Smooth muscle cell (in vitro differentiated cells): ENCODE measurements at regions not wholly inside any gene's neighbourhood (a gene's known extent, or its start where the extent isn't known, plus 50 kb on each side); places are given as distances from the start of the nearest gene placed in this dataset.

Source experiments
- DNase-seq: peaks from one replicate; lab custom pipeline; 2025; ENCODE audit not compliant: unreplicated experiment; lab: John Stamatoyannopoulos, UW
- H2AFZ ChIP-seq: fragments of 200-600 bp; sonication (generic); 2 replicates; pipeline ENCODE4 v1.6.0; 2016; ENCODE audit warnings: antibody characterized with exemption, low read depth, mild to moderate bottlenecking
- H3F3A ChIP-seq: fragments of 200-600 bp; sonication (generic); 2 replicates; pipeline ENCODE4 v1.6.0; 2017; ENCODE audit warnings: antibody characterized with exemption, low read depth
- H3K27ac ChIP-seq: fragments of 200-600 bp; sonication (generic); 2 replicates; pipeline ENCODE4 v1.5.1; 2016; ENCODE audit warnings: low read depth, mild to moderate bottlenecking
- H3K27me3 ChIP-seq: fragments of 200-600 bp; sonication (generic); 2 replicates; pipeline ENCODE4 v1.6.1; 2016; ENCODE audit warnings: low read depth, mild to moderate bottlenecking
- H3K36me3 ChIP-seq: fragments of 200-600 bp; sonication (generic); 2 replicates; pipeline ENCODE4 v1.5.1; 2016; ENCODE audit warnings: low read depth
- H3K4me1 ChIP-seq: fragments of 200-600 bp; sonication (generic); 2 replicates; pipeline ENCODE4 v1.5.1; 2016; ENCODE audit warnings: low read depth
- H3K4me2 ChIP-seq: fragments of 200-600 bp; sonication (generic); 2 replicates; pipeline ENCODE4 v1.6.0; 2016; ENCODE audit warnings: mild to moderate bottlenecking
- H3K4me3 ChIP-seq: fragments of 200-600 bp; sonication (generic); 2 replicates; pipeline ENCODE4 v1.5.1; 2016; ENCODE audit warnings: mild to moderate bottlenecking
- H3K79me2 ChIP-seq: fragments of 200-600 bp; sonication (generic); 2 replicates; pipeline ENCODE4 v1.6.0; 2016; ENCODE audit warnings: low read depth, mild to moderate bottlenecking
- H3K9ac ChIP-seq: fragments of 200-600 bp; sonication (generic); 2 replicates; pipeline ENCODE4 v1.6.0; 2016; ENCODE audit warnings: low read depth
- H3K9me3 ChIP-seq: fragments of 200-600 bp; sonication (generic); replicated peaks from 2 replicates; pipeline ENCODE4 v1.5.1; 2016; ENCODE audit warnings: low read depth
- H4K20me1 ChIP-seq: fragments of 200-600 bp; sonication (generic); 2 replicates; pipeline ENCODE4 v1.6.0; 2016; ENCODE audit warnings: low read depth
- CTCF ChIP-seq: fragments of 200-600 bp; sonication (generic); IDR thresholded peaks from 2 replicates; pipeline ENCODE4 v1.5.1; 2017; ENCODE audit warnings: borderline replicate concordance, mild to moderate bottlenecking, antibody characterized with exemption; ENCODE audit not compliant: insufficient read depth, poor library complexity, severe bottlenecking
- WGBS: methylation state at CpG from one replicate; pipeline ENCODE4 v1.1.7; 2016; ENCODE audit warnings: low lambda C conversion rate; 5-methylcytosine and 5-hydroxymethylcytosine counted together

- H2AFZ ChIP-seq: no peak overlapping the region
- H3K4me2 ChIP-seq: no peak overlapping the region
- no peaks in the 10 kb centered on the region for H3F3A ChIP-seq
- WGBS: 89% methylated on average over 2 of the region's 2 CpGs
- DNase-seq: no peak
- H4K20me1 ChIP-seq: no peaks in the 10 kb centered on the region
- no peak for TF ChIP-seq CTCF
- no peaks in the 10 kb centered on the region for H3K27me3 ChIP-seq
- H3K4me1 ChIP-seq: no peaks in the 10 kb centered on the region
- no peak overlapping the region for H3K9ac ChIP-seq
- H3K36me3 ChIP-seq: no peaks in the 10 kb centered on the region
- H3K79me2 ChIP-seq: no peaks in the 10 kb centered on the region
- H3K27ac ChIP-seq: no peak overlapping the region
- no peaks in the 10 kb centered on the region for H3K9me3 ChIP-seq
- no peak overlapping the region for H3K4me3 ChIP-seq
These were observed 109.3 kb upstream of the TRHDE start for GRCh38 chr12:72162875-72163274.

- H3K4me3 ChIP-seq: no peak overlapping the region
- no peaks in the 10 kb centered on the region for H3K9me3 ChIP-seq
- H3K79me2 ChIP-seq: no peaks in the 10 kb centered on the region
- DNase-seq: no peak
- H3K27ac ChIP-seq: no peak overlapping the region
- no peak overlapping the region for H3K9ac ChIP-seq
- H3F3A ChIP-seq: no peaks in the 10 kb centered on the region
- no peaks in the 10 kb centered on the region for H3K4me1 ChIP-seq
- H4K20me1 ChIP-seq: no peaks in the 10 kb centered on the region
- H3K27me3 ChIP-seq: no peaks in the 10 kb centered on the region
- H2AFZ ChIP-seq: no peak overlapping the region
- H3K36me3 ChIP-seq: no peaks in the 10 kb centered on the region
- no peak overlapping the region for H3K4me2 ChIP-seq
- TF ChIP-seq CTCF: no peak
These were observed 103.3 kb upstream of the TRHDE start for GRCh38 chr12:72168851-72169250.

- WGBS: 83% methylated on average over 4 of the region's 4 CpGs
- no peaks in the 10 kb centered on the region for H3K9me3 ChIP-seq
These were observed 98.2 kb upstream of the TRHDE start for GRCh38 chr12:72173974-72174373.

GRCh38 chr12:72178244-72178643 lies 93.9 kb upstream of the TRHDE start:
- no peak for DNase-seq
- Histone ChIP-seq H3K4me3 (no peak overlapping the region), H4K20me1 (no peaks in the 10 kb centered on the region), H3K9ac (no peak overlapping the region), H2AFZ (no peak overlapping the region), H3K4me2 (no peak overlapping the region), H3K9me3 (no peaks in the 10 kb centered on the region), H3K27ac (no peak overlapping the region), H3K79me2 (no peaks in the 10 kb centered on the region), H3K4me1 (no peaks in the 10 kb centered on the region), H3K36me3 (no peaks in the 10 kb centered on the region), H3F3A (no peaks in the 10 kb centered on the region), H3K27me3 (no peaks in the 10 kb centered on the region)
- TF ChIP-seq CTCF: no peak
- 93% methylated on average over 2 of the region's 2 CpGs for WGBS

More at GRCh38 chr12:72173974-72174373, 98.2 kb upstream of the TRHDE start:
- no peaks in the 10 kb centered on the region for H3K79me2 ChIP-seq
- H2AFZ ChIP-seq: no peak overlapping the region
- H3K4me2 ChIP-seq: no peak overlapping the region
- DNase-seq: no peak
- H4K20me1 ChIP-seq: no peaks in the 10 kb centered on the region
- no peaks in the 10 kb centered on the region for H3K36me3 ChIP-seq
- no peaks in the 10 kb centered on the region for H3F3A ChIP-seq
- no peak overlapping the region for H3K9ac ChIP-seq
- no peaks in the 10 kb centered on the region for H3K27me3 ChIP-seq
- H3K4me3 ChIP-seq: no peak overlapping the region
- no peak overlapping the region for H3K27ac ChIP-seq
- no peaks in the 10 kb centered on the region for H3K4me1 ChIP-seq
- TF ChIP-seq CTCF: no peak
